UCSD-AML1 (cell line): ENCODE measurements at regions not wholly inside any gene's neighbourhood (a gene's known extent, or its start where the extent isn't known, plus 50 kb on each side); places are given as distances from the start of the nearest gene placed in this dataset.

Experiments
- DNase-seq: peaks from one replicate; lab custom pipeline; 2025; ENCODE audit not compliant: unreplicated experiment; lab: John Stamatoyannopoulos, UW

DNA sequence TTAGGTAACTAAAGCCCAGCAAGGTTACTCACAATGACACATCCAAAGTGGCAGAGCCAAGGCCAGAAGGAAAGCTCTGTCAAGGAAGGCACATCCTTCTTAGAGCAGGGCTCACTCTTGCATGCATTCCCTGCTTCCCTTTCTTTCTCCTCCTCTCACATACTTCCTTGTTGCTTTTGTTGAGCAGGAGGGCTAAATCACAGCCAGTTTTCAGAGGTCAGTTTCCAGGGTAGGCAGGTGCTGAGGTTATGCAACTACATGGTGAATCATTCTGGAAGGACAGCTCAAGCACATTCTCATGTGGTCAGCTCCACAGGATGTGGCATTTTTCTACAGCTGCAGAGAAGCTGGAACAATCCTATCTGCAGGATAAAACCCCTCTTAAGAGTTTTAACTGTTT lies 275.6 kb downstream of the ZNF621 start:
- no peak for DNase-seq

DNA sequence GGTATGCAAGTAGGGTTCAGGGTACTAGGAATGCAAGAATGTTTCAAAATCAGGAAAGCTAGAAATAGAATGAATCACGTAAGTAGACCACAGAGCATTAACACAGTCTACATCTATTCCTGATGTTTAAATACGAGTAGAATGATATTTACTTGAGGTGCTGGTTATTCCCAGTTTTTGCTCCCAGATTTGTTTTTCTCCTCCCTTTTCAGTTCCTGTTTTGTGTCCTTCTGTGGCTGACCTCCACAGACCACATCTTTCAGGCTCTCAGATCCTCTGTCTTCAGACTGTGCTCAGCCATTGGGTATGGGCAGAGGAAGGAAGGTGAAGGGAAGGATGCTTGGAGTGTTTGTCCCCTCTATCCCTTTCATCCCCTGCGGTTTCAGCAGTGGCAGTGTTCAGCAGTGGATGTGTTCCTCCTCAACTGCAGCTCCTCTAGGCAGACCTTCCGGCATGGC lies 276.6 kb downstream of the ZNF621 start:
- no peak for DNase-seq

DNA sequence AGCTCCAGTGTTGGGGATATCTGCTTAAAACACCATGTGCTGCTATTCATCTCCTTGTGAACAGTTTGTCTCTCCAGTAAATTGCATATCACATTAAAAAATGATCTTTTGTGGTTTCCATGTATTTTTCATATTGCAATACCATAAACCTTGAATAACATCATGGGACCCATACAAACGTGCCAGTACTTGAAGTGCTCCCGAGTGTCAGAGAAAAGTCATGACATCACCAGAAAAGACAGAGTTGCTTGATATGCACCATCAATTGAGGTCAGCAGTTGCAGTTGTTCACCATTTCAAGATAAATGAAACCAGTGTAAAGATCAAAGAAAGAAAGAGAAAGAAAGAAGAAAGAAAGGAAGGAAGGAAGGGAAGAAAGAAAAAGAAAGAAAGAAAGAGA lies 278.6 kb downstream of the ZNF621 start:
- DNase-seq, result no peak

DNA sequence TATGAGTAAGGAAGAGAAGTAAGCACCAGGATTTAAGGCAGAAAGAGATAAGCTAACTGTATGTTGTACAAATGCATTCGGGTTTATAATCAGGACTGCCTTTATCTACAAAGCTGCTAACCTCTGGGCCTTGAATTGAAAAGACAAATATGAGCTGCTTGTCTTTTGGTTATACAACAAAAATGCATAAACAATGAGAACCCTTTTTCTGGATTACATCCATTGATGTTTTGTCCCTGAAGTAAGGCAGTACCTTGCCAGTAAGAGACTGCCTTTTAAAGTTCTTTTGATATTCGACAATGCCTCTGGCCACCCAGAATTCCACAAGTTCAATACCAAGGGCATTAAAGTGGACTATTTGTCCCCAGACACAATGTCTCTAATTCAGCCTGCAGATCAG lies 280.7 kb downstream of the ZNF621 start:
- no peak for DNase-seq

DNA sequence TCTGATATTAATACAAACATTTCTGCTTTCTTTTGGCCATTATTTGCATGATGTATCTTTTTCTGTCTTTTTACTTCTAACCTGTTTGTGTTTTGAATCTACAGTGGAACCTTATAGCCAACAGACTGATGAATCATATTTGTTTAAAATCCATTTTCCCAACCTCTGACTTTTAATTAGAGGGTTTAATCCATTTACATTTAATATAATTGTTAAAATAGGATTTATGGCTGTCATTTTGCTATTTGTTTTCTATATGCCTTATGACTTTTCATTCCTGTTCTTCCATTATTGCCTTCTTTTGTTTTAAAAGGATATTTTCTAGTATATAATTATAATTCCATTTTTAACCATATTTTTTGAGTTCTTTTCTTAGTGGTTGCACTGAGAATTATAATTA lies 286.1 kb downstream of the ZNF621 start:
- no peak for DNase-seq

DNA sequence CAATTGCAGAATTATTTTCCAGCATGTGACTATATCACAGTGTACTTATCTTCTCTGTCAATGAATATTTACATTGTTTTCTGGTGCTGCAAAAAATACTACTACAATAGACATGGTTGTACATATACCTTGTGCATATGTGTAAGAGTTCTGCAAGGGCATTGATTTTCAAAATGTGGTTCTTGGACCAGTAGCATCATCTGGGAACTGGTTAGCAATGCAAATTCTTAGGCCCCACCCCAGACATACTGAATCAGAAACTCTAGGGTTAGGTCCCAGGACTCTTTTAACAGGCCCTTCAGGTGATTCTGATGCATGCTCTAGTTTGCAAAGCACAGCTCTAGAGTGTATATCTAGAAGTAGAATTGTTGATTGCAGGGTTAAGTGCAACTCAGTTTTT lies 292.3 kb downstream of the ZNF621 start:
- DNase-seq, result no peak

DNA sequence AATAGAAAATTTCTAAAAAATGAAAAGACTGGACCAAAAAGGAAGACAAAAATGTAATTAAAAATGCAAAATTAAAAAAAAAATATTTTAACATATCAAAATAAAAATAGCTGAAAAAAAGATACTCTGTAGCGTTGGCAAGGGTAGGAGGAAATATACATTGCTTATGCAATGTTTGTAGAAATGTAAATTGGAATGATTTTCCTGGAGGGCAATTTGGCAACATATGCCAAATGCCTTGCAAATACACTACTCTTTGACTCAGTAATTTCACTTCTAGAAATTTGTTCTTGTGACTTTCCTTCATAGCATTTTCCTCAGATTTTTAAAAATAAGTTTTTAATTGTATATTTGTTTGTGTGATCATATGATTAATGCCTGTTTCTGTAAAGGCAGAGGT lies 296.6 kb downstream of the ZNF621 start:
- DNase-seq, result no peak

DNA sequence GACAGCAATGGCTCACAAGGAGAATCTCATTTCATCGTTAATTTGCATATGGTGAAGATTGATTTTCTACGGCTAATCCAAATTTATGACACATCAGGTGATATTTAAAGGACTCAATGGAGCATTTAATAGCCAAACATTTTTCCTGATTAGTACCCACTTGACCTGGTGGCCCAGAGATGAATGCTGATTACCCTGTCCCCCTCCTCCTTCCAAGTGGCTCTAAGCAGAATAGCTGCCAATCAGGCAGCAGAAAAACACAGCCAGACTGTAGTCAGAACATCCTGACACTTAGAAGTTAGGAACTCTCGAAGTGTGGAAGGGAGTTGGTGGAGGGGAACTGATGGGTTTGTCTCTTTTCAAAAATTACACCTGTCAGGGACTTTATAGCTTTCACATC lies 302.5 kb downstream of the ZNF621 start:
- no peak for DNase-seq

DNA sequence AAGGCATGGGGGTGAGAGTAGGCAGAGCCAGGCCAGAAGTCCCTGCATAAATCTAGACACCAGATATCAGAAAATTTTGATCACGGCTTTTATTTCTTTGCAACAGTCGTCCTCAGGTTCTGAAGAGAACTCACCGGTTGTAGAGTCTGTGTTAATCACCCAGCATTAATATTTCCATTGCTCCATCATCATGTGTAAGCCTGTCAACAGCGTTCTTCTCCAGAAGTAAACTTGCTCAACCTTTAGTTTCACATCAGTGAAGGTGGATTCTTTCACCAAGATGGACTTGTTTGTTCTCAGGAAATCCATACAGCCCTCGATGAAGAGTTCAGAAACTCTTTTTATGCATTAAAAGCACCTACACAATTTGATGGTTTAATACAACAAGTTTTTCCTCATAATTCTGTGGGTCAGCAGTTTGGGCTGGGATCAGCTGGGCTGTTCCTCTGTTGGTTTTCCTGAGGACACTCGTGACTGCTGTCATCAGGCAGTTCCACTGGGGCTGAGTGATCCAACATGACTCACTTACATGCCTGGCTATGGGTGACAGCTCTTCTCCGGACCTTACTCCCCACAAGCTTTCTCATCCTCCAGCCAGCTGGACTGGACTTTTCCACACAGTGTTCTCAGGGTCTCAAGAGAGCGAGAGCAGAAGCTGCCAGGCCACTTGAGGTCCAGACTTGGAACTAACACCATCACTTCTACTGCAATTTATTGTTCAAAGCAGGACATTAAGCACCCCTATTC lies 303.4 kb downstream of the ZNF621 start:
- DNase-seq, result no peak

DNA sequence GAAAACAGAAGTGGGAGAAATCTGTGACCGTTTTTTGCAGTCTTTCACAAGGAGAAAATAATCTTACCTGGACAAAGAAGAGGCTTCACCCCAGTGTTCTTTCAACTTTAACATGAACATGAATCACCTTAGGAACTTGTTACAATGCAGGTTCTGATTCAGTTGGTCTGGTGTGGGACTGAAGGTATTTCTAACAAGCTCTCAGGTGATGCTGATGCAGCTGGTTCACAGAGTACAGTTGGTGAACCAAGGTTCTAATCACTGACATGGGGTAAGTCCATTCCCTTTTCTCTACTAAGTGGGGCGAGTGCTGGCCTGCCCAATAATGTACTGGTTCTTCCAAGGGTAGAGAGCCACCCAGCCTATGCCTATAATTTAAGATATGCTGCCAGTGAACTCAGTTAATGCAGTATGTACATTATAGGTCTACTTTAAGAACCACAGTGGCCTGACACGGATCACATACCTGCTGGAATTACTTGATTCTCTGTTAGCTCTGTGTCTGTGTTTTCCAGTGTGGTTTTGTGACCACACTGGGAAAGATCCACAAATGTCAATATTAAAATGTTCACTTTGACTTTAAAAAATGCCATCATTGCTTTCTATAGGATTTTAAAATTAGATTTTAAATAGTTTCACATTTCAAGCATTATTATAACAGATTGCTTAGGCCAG lies 304.1 kb downstream of the ZNF621 start:
- no peak for DNase-seq

DNA sequence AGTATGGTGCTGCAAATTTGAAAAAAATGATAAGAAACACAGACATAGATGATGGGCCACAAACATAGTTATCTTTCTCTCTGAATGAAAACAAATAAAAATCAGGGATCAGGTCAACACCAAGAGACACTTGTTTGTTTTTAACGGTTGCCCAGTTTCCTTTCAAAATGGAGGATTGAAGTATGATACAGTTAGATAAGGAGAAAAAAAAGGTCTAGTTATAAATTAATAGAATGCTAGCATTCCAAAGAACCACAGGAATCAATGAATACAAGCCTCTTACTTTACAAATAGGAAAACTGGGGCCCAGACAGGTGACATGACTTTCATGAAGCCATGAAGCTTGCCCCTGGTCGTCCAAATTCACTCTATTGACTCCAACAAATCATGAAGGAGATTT lies 305.1 kb downstream of the ZNF621 start:
- no peak for DNase-seq

DNA sequence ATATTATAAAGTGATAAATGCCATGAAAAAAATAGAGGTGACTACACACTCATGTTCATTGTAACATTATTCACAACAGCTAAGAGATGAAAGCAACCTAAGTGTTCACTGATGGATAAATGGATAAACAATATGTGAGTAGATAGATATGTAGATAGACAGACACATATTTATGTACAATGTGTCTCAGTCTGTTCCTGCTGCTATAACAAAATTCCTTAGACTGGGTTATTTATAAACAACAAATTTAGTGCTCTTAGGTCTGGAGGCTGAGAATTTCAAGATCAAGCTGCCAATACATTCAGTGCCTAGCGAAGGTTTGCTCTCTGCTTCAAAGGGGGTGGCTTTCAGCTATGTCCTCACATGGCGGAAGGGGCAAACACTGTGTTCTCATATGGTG lies 312.5 kb downstream of the ZNF621 start:
- DNase-seq, result no peak

DNA sequence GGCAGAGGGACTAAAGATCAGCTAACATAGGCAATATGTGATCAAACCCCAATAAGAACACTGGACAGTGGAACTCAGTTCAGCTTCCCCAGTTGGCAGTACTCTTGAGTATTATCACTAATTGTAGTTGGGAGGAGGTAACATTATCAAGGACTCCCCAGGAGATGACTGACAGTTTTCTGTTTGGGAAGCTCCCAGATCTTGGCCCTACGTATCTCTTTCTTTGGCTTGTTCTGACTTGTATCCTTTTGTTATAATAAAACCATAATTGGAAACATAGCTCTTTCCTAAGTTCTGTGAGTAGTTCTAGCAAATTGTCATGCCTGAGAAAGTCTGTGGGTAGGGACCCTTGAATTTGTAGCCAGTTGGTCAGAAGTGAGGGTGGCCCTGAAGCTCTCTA lies 316.4 kb downstream of the ZNF621 start:
- DNase-seq, result no peak

DNA sequence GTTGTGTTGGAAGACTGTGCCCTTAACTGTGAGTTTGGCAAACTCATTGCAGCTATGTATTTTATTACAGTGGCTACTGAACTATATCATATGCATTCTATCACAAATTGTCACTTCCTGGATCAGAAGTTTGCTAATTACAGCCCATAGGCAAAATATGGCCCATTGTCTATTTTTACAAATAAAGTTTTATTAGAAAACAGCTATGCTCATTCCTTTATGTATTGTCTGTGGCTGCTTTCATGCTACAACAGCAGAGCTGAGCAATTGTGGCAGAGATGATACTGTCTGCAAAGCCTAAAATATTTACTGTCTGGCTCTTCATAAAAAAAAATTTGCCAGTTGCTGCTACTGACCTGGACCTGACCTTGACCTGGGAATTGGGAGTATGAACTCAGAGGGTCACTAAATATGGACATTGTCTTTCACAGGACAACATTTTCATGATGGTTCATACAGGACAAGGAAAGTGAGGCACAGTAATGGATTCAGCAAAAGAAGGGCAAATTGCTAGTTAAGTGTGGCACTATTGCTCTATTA lies 316.9 kb downstream of the ZNF621 start:
- no peak for DNase-seq

DNA sequence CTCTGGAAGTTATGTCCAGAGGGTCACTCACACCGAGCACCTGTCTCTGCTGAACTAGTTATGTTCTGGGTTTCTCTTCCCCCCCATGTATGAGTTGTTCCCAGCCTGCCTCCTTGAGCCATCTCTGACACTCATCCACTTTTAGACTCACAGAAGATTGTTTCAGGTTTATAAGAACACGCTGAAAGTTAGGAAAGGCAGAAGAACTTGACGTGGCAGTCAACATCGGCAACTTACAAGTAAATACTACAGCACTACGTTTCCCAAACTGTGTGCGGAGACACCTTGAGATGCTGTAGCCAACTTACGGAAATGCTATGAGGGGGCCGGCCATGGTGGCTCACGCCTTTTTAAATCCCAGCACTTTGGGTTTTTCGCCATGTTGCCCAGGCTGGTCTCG lies 318.0 kb downstream of the ZNF621 start:
- no peak for DNase-seq

DNA sequence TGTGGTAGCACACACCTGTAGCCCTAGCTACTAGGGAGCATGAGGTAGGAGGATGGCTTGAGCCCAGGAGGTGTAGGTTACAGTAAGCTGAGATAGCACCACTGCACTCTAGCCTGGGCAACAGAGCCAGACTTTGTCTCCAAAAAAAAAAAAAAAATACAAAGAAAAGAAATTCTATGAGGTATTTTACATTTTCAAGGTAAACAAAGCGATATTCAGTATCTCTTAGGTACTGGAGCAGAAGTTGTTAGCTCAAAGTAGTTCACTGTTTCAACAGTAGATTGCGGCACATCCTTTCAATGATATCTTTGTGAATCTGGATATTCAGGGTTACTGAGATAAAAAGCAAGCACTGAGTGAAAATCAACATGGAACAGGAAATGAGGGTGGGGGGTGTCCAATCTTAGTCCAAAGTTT lies 318.5 kb downstream of the ZNF621 start:
- no peak for DNase-seq

DNA sequence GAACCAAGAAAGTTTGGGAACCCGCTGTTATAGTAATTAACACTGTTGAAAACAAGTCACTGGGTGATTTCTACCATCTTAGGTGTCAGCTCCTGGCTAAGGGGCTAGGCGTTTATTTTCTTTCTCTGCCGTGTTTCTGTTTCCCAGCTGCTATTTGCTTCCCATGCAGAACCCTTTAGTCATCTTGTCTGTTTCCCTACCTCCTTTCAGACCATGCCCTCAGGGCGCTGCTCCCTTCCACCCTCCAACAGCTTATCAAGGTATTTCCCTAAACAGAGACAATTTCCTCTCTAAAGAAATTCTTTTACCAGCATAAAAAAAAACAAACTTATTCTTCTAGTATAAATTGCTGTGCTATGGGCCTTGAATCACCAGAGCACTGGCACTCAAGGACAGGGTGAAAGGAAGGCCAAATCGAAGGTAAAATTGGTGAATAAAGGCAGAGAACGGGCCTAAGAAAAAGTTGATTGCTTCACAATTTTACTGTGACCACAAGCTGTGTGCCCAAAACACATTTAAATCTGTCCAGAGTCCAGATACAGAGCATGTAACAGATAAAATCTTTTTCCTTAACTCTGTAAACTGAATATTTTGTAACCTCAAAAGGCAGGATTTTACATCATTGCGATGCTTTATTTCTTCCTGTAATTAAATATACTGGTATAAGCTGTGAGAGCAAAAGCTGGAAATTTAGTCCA lies 319.2 kb downstream of the ZNF621 start:
- no peak for DNase-seq

DNA sequence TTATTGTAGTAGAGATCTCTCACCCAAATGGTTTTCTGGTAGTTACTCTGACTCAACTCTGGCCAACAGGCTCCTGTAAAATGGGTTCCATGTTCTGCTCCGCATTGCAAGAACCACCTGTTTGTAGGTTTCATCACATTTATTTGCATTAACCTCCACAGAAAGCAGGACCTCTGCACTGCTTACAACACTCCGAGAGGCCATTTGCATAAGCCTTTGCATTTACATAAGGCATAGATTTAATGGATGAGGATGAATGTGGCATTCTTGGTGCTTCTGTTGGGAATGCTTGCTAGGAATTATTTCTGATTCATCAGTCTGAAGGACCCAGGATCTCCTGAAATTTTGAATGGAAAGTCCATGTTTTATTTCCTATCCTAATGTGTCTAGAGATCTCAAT lies 320.1 kb downstream of the ZNF621 start:
- no peak for DNase-seq

DNA sequence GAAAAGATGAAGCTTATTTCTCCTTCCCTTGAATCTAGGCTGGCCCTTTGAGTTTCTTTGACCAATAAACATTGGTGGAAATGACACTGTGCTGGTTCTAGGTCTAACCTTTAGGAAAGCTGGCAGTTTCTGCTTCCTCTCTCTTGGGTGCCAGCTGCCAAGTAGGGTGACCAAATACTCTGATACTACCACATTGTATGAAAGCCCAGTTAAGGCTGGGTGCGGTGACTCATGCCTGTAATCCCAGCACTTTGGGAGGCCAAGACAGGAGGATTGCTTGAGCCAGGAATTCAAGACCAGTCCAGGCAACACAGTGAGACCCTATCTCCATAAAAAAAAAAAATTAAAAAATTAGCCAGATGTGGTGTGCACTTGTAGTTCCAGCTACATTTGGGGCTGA lies 320.7 kb downstream of the ZNF621 start:
- DNase-seq, result no peak

DNA sequence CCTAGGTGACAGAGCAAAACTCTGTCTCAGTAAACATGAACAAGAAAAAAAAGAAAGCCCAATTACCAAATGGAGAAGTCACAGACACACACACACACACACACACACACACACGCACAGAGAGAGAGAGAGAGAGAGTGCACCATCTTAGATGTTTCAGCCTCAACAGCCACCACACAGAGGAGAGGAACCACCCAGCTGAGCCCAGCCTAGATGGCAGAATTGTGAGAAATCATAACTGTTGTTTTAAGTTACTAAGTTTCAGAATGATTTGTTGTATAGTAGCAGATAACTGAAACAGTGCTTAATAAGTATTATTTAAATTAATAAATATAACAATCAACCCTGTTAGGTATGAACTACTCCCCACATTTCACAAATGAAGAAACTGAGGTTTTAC lies 321.2 kb downstream of the ZNF621 start:
- no peak for DNase-seq

DNA sequence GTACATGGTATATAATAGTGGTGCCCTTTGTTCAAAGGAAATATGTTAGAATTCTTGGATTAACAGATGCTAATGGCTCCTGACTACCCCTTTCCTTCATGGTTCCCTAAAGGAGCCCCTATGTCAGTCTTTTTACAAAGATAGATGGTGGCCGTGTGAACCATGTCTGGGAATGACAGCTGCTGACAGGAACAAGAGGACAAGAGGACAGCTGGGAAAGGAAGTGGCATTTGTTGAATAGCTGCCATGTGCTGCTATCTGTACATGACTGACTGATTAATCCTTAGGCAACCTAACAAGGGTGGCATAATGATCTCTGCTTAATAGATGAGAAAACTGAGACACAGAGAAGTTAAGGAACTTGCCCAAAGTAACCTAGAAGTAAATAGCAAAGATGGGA lies 321.7 kb downstream of the ZNF621 start:
- no peak for DNase-seq

DNA sequence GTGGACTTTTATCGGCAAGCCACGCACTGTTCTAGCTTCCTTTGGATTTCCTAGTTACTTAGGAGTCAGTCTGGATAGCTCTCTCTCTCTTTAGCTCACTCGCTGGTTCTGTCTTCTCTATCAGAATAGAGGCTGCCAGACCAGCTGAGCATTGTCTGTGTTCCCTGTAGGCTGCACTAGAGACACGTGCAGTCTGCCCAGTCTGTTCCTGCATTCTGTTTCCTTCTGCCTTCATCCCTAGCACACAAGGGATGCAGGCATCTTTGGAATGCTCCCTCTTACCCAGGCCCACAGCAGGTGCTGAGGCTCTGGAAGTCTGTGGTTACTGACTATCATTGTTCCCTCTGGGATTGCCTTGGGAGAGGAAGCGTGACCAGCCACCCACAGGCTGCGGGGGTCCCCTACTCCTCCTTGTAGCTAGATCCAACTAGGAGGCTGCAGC lies 322.8 kb downstream of the ZNF621 start:
- no peak for DNase-seq
